Caco-2 (cell line): ENCODE measurements at regions not wholly inside any gene's neighbourhood (a gene's known extent, or its start where the extent isn't known, plus 50 kb on each side); places are given as distances from the start of the nearest gene placed in this dataset.

ENCODE experiments used
- BruUV-seq: library from RNA; stranded (reverse); fragments of 400-500 nt; replicated peaks from 2 replicates; lab custom pipeline; 2021; lab: Mats Ljungman, UMichigan
- CTCF ChIA-PET: fragments of 300-600 bp; sonication (Branson Sonifier 250); formaldehyde crosslinking; loops from one replicate; lab custom pipeline; 2022; ENCODE audit warnings: antibody characterized with exemption; lab: Charles Lee
- POLR2A ChIA-PET: fragments of 300-600 bp; sonication (Branson Sonifier 250); formaldehyde crosslinking; loops from one replicate; lab custom pipeline; 2022; ENCODE audit warnings: antibody characterized with exemption; lab: Charles Lee
- DNase-seq, 2 experiments: peaks; one replicate each; pipeline versions ENCODE4 v3.0.0 to v3.0.0-alpha.2; 2020 to 2022
- H3K27me3 ChIP-seq: replicated peaks from 2 replicates; pipeline ENCODE4 v1.6.0; 2011; ENCODE audit warnings: low read length; ENCODE audit not compliant: control insufficient read depth, insufficient read depth
- H3K36me3 ChIP-seq: 2 replicates; pipeline ENCODE4 v1.5.1; 2011; ENCODE audit warnings: low read length; ENCODE audit not compliant: control insufficient read depth, insufficient read depth
- H3K4me1 ChIP-seq: fragments of 250-450 bp; sonication (Bioruptor Pico); 2 replicates; pipeline ENCODE4 v1.5.1; 2020; ENCODE audit warnings: mild to moderate bottlenecking
- H3K4me3 ChIP-seq: 2 replicates; pipeline ENCODE4 v1.5.1; 2011; ENCODE audit warnings: low read depth, mild to moderate bottlenecking, control low read depth, low read length
- H3K9me3 ChIP-seq: fragments of 250-450 bp; sonication (Bioruptor Pico); 2 replicates; pipeline ENCODE4 v1.5.1; 2020; ENCODE audit warnings: mild to moderate bottlenecking, moderate library complexity
- H3K27ac Mint-ChIP-seq: one replicate; pipeline ENCODE4 v1.8.0; 2022; ENCODE audit warnings: mixed read lengths; ENCODE audit not compliant: unreplicated experiment
- H3K27me3 Mint-ChIP-seq: one replicate; pipeline ENCODE4 v1.8.0; 2022; ENCODE audit warnings: mixed read lengths; ENCODE audit not compliant: insufficient read depth, unreplicated experiment
- H3K36me3 Mint-ChIP-seq: one replicate; pipeline ENCODE4 v1.8.0; 2022; ENCODE audit warnings: mild to moderate bottlenecking, mixed read lengths; ENCODE audit not compliant: insufficient read depth, unreplicated experiment
- H3K4me1 Mint-ChIP-seq: one replicate; pipeline ENCODE4 v1.8.0; 2022; ENCODE audit warnings: low read depth, mixed read lengths; ENCODE audit not compliant: unreplicated experiment
- H3K4me3 Mint-ChIP-seq: one replicate; pipeline ENCODE4 v1.8.0; 2022; ENCODE audit warnings: mild to moderate bottlenecking, moderate library complexity, mixed read lengths; ENCODE audit not compliant: unreplicated experiment
- H3K9me3 Mint-ChIP-seq: one replicate; pipeline ENCODE4 v1.8.0; 2022; ENCODE audit warnings: mixed read lengths; ENCODE audit not compliant: unreplicated experiment
- intact Hi-C: fragments of 100-400 bp; cut with micrococcal nuclease; formaldehyde crosslinking; loops from one replicate; pipeline ENCODE4 v1.10.0; 2022; ENCODE audit not compliant: unreplicated experiment
- TF ChIP-seq, protein P1 (sequence below), 2 experiments: fragments of 200-600 bp in 1 of 2; IDR thresholded peaks; 1 replicate in 1 of 2; 2 replicates in 1 of 2; pipeline versions ENCODE4 v1.5.1 to v1.8.0; 2011 to 2022; ENCODE audit warnings: antibody characterized with exemption in 1 of 2, control low read depth in 1 of 2, inconsistent platforms in 1 of 2, low read depth in 1 of 2, low read length in 1 of 2, mild to moderate bottlenecking in 1 of 2, moderate library complexity in 1 of 2; ENCODE audit not compliant: insufficient read depth in 1 of 2, severe bottlenecking in 1 of 2, unreplicated experiment in 1 of 2

DNA sequence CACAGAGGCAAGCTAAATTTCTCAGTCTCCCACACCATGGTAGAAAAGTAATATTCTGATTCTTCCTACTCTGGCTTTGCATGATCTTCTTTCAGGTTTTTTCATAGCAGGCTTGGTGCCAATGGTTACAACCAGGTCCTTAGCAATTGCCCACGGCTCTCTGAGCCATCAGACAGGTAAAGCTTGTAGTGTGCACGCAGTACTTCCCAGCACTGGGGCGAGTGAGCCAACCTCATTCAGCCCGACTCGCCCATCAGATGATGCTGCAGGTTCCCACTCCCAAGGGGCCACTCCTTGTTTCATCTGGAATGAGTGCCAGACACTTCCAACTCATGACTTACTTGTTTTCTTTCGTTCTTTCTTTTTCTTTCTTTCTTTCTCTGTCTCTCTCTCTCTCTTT lies 78.3 kb downstream of the PERP start:
- H3K4me1 Mint-ChIP-seq: peaks cover 14% of the 10 kb centered on the region
- intact Hi-C loops: no loop called here
- no peaks in the 10 kb centered on the region for H3K9me3 Mint-ChIP-seq
- H3K27ac Mint-ChIP-seq: no peak overlapping the region
- Histone ChIP-seq H3K36me3 (no peaks in the 10 kb centered on the region), H3K4me3 (no peak overlapping the region), H3K4me1 (no peaks in the 10 kb centered on the region), H3K27me3 (no peaks in the 10 kb centered on the region), H3K9me3 (no peaks in the 10 kb centered on the region)
- no TSS peak for BruUV-seq
- no peaks in the 10 kb centered on the region for H3K36me3 Mint-ChIP-seq
- CTCF ChIA-PET: no interaction called here
- TF ChIP-seq, protein P1, sequence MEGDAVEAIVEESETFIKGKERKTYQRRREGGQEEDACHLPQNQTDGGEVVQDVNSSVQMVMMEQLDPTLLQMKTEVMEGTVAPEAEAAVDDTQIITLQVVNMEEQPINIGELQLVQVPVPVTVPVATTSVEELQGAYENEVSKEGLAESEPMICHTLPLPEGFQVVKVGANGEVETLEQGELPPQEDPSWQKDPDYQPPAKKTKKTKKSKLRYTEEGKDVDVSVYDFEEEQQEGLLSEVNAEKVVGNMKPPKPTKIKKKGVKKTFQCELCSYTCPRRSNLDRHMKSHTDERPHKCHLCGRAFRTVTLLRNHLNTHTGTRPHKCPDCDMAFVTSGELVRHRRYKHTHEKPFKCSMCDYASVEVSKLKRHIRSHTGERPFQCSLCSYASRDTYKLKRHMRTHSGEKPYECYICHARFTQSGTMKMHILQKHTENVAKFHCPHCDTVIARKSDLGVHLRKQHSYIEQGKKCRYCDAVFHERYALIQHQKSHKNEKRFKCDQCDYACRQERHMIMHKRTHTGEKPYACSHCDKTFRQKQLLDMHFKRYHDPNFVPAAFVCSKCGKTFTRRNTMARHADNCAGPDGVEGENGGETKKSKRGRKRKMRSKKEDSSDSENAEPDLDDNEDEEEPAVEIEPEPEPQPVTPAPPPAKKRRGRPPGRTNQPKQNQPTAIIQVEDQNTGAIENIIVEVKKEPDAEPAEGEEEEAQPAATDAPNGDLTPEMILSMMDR (IDR thresholded peaks at IDR 0.05; ENCODE audit: insufficient read depth in 1 of 2, low read depth in 1 of 2, low read length in 1 of 2, severe bottlenecking in 1 of 2, unreplicated experiment in 1 of 2): no peak
- no peak for DNase-seq
- H3K27me3 Mint-ChIP-seq: no peaks in the 10 kb centered on the region
- no peak overlapping the region for H3K4me3 Mint-ChIP-seq
- POLR2A ChIA-PET: no interaction called here

DNA sequence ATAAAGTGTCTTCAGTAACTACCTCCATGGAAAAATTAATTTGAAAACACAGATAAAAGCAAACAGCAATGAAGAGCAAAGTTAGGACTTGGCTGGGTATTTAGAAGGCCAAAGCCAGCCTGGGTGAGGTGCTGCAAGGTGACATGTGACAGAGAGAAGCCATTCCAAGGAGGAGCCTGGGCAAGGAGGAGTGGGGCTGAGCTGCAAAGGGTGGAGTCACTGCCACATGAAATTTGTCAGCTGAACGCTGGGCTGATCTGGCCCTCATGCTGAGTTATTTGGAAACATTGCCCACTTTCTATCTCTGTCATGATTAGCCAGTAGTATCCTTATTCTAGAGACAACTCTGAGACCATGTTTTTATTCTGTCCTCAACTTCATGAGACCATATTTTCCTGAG lies 76.3 kb downstream of the PERP start:
- TF ChIP-seq, protein P1 (IDR thresholded peaks at IDR 0.05; ENCODE audit: insufficient read depth in 1 of 2, low read depth in 1 of 2, low read length in 1 of 2, severe bottlenecking in 1 of 2, unreplicated experiment in 1 of 2): no peak
- no TSS peak for BruUV-seq
- Histone ChIP-seq H3K9me3 (no peaks in the 10 kb centered on the region), H3K4me3 (no peak overlapping the region), H3K36me3 (no peaks in the 10 kb centered on the region), H3K4me1 (no peaks in the 10 kb centered on the region), H3K27me3 (no peaks in the 10 kb centered on the region)
- Mint-ChIP-seq H3K27ac (no peak overlapping the region), H3K36me3 (no peaks in the 10 kb centered on the region), H3K4me3 (no peak overlapping the region), H3K4me1 (peaks cover 8% of the 10 kb centered on the region), H3K9me3 (peaks cover 8% of the 10 kb centered on the region), H3K27me3 (no peaks in the 10 kb centered on the region)
- POLR2A ChIA-PET: no interaction called here
- intact Hi-C loops: no loop called here
- DNase-seq: no peak
- CTCF ChIA-PET: no interaction called here

DNA sequence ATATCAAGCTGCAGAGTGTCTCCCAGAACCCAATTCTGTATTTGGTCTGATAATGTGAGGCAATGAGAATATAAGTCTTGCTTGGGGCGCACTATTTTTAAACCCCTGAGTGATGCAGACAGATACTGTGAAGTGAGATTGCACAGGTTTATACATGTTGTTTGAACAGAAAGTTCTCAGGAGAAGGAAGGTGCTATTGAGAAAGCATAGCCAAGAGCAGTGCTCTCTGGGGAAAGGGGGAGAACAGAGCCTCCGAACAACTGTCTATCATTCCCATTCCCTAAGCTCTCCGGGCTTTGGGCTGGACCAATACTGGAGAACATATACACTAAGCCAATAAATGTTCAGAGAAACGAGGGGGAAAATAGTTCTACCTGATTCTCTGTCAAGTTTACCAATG lies 75.8 kb downstream of the PERP start:
- Histone ChIP-seq H3K4me3 (no peak overlapping the region), H3K9me3 (no peaks in the 10 kb centered on the region), H3K36me3 (no peaks in the 10 kb centered on the region), H3K27me3 (no peaks in the 10 kb centered on the region), H3K4me1 (no peaks in the 10 kb centered on the region)
- no TSS peak for BruUV-seq
- ChIA-PET CTCF (interaction anchor here (1.1 kb wide), 1 partner anchor 27 kb away, joined by 5 read pairs; no protein-coding TSS in a partner anchor), POLR2A (no interaction called here)
- Mint-ChIP-seq H3K4me3 (no peak overlapping the region), H3K4me1 (peaks cover 8% of the 10 kb centered on the region), H3K27ac (no peak overlapping the region), H3K36me3 (no peaks in the 10 kb centered on the region), H3K27me3 (no peaks in the 10 kb centered on the region), H3K9me3 (peaks cover 8% of the 10 kb centered on the region)
- TF ChIP-seq, protein P1 (IDR thresholded peaks at IDR 0.05; ENCODE audit: insufficient read depth in 1 of 2, low read depth in 1 of 2, low read length in 1 of 2, severe bottlenecking in 1 of 2, unreplicated experiment in 1 of 2): no peak
- DNase-seq: no peak
- intact Hi-C loops: no loop called here
